ENCODE measurements at regions not wholly inside any gene's neighbourhood (a gene's known extent, or its start where the extent isn't known, plus 50 kb on each side); places are given as distances from the start of the nearest gene placed in this dataset.

- no peaks in the 10 kb centered on the region for H4K20me1 ChIP-seq (replicated peaks in 1 of 2; ENCODE audit: control insufficient read depth in 1 of 2, insufficient read depth in 2 of 2, low read length in 2 of 2)
- no peak overlapping the region for H3K27ac ChIP-seq (ENCODE audit: low read depth, low read length)
- H3K4me1 ChIP-seq (replicated peaks in 1 of 4; ENCODE audit: control insufficient read depth in 3 of 4, insufficient read depth in 4 of 4, low read length in 3 of 4): no peaks in the 10 kb centered on the region
- H3K18ac ChIP-seq (ENCODE audit: extremely low read depth, low read length): no peak overlapping the region
- 90% methylated on average over 5 of the region's 5 CpGs; no CpG with 5 or more reads in 1 of the 2 experiments for WGBS, 2 experiments (ENCODE audit: extremely low coverage in 1 of 2, insufficient coverage in 1 of 2, insufficient read length in 1 of 2, insufficient replicate concordance in 2 of 2, low coverage in 1 of 2, low lambda C conversion rate in 2 of 2, missing lambda C conversion rate in 1 of 2)
- H3K23me2 ChIP-seq (ENCODE audit: low read depth, low read length): no peaks in the 10 kb centered on the region; the same call in 1 of the 2 replicates
- ChIA-PET CTCF (ENCODE audit: partially characterized antibody) (interaction anchor here (0.8 to 2.3 kb wide), 6 partner anchors 20 to 584 kb away, joined by 3 to 7 read pairs (median 4); no protein-coding TSS in a partner anchor), POLR2A (ENCODE audit: partially characterized antibody) (no interaction called here)
- no peaks in the 10 kb centered on the region for H3K27me3 ChIP-seq (replicated peaks in 1 of 4; ENCODE audit: control insufficient read depth in 3 of 4, extremely low read depth in 1 of 4, insufficient read depth in 3 of 4, low read length in 3 of 4)
- H3K9me3 ChIP-seq (ENCODE audit: insufficient read depth in 2 of 2, low read depth in 1 of 2, low read length in 1 of 2): peaks cover 0 to 5% of the 10 kb centered on the region in 2 experiments; a peak in 2 of 4 replicates
- DNase-seq (ENCODE audit: low read depth in 1 of 2, low spot score in 2 of 2) (peak in 1 of 2 experiments; percentile 33), FAIRE-seq (no peak)
- no peak overlapping the region for H2BK5ac ChIP-seq (ENCODE audit: low read depth, low read length)
- no peak overlapping the region for H2BK12ac ChIP-seq (ENCODE audit: low read depth, low read length)
- no peak overlapping the region for H3K9ac ChIP-seq (replicated peaks in 1 of 4; ENCODE audit: extremely low read depth in 1 of 4, low read depth in 3 of 4, low read length in 3 of 4)
- no peak overlapping the region for H3K14ac ChIP-seq (ENCODE audit: insufficient read length)
- H3K56ac ChIP-seq (replicated peaks; ENCODE audit: insufficient read length, low read depth, low read length): no peak overlapping the region
- H3K23ac ChIP-seq (ENCODE audit: insufficient read length): no peak overlapping the region
- no peak overlapping the region for H3K4ac ChIP-seq (replicated peaks; ENCODE audit: insufficient read length, low read depth, low read length)
- no peaks in the 10 kb centered on the region for H3K36me3 ChIP-seq (ENCODE audit: control insufficient read depth in 2 of 4, insufficient read depth in 4 of 4, low read length in 3 of 4)
- H3K4me2 ChIP-seq (ENCODE audit: insufficient read depth in 1 of 2, low read depth in 2 of 2, low read length in 2 of 2): no peak overlapping the region
- H4K8ac ChIP-seq (ENCODE audit: extremely low read depth, insufficient read depth, low read length): no peak overlapping the region
- no peak overlapping the region for H2BK15ac ChIP-seq (ENCODE audit: low read length)
- TF ChIP-seq ATF3 (IDR thresholded peaks at IDR 0.05; ENCODE audit: insufficient read depth, low read depth, low read length) (no peak), TBP (IDR thresholded peaks at IDR 0.05; ENCODE audit: low read depth, low read length) (no peak), SRF (IDR thresholded peaks at IDR 0.05; ENCODE audit: low read depth, low read length) (no peak), SAP30 (IDR thresholded peaks at IDR 0.05; ENCODE audit: insufficient read depth, insufficient replicate concordance, low read length) (no peak), RAD21 (IDR thresholded peaks at IDR 0.05 in 1 of 2, conservative IDR thresholded peaks at IDR 0.05 in 1 of 2; ENCODE audit: low read depth in 2 of 2, low read length in 2 of 2) (0 out of 4 replicates have a peak, but pooled peaks of 1 of the 2 experiments have one; percentile 5)
- no peak overlapping the region for H4K91ac ChIP-seq (replicated peaks; ENCODE audit: insufficient read length, low read length)
- no peaks in the 10 kb centered on the region for H3K79me2 ChIP-seq (ENCODE audit: control insufficient read depth in 1 of 2, insufficient read depth in 2 of 2, low read length in 2 of 2)
- H3K79me1 ChIP-seq (ENCODE audit: low read depth, low read length): no peaks in the 10 kb centered on the region
- no peak overlapping the region for H2BK120ac ChIP-seq (replicated peaks; ENCODE audit: low read depth, low read length)
- H2AK5ac ChIP-seq (ENCODE audit: low read depth, low read length): no peak overlapping the region
- H2BK20ac ChIP-seq (ENCODE audit: low read length): no peak overlapping the region
- H4K5ac ChIP-seq (ENCODE audit: insufficient read length, low read depth, low read length): no peak overlapping the region
- H3K4me3 ChIP-seq (ENCODE audit: extremely low read depth in 1 of 4, insufficient read depth in 2 of 4, low read depth in 3 of 4, low read length in 4 of 4): no peak overlapping the region
- H2AFZ ChIP-seq (ENCODE audit: low read length): no peak overlapping the region
These were observed 134.8 kb upstream of the SLC24A3 start for GRCh38 chr20:19077370-19078220.

Measured in H1 (cell line).